ENCODE measurements at regions not wholly inside any gene's neighbourhood (a gene's known extent, or its start where the extent isn't known, plus 50 kb on each side); places are given as distances from the start of the nearest gene placed in this dataset.

DNA sequence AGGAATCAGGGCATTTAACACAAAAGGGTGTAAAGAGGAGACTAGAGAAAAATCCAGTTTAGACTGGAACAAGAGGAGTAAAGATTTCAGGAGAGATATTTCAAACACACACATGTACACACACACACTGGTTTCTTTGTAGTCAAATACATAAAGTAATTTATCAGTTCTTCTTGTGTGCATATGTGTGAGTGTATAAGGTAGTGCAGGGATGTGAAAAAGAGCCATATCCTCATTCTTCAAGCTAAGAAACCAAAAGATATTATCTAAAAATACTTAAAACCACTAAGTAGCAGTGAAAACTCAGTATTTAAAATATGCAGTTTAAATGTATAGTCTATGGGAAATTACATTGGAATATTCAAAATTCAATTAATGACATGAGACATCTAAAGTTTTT, 52.5 kb upstream of the CARD18 start:
- TF ChIP-seq, protein P1, sequence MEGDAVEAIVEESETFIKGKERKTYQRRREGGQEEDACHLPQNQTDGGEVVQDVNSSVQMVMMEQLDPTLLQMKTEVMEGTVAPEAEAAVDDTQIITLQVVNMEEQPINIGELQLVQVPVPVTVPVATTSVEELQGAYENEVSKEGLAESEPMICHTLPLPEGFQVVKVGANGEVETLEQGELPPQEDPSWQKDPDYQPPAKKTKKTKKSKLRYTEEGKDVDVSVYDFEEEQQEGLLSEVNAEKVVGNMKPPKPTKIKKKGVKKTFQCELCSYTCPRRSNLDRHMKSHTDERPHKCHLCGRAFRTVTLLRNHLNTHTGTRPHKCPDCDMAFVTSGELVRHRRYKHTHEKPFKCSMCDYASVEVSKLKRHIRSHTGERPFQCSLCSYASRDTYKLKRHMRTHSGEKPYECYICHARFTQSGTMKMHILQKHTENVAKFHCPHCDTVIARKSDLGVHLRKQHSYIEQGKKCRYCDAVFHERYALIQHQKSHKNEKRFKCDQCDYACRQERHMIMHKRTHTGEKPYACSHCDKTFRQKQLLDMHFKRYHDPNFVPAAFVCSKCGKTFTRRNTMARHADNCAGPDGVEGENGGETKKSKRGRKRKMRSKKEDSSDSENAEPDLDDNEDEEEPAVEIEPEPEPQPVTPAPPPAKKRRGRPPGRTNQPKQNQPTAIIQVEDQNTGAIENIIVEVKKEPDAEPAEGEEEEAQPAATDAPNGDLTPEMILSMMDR (conservative IDR thresholded peaks at IDR 0.05; ENCODE audit: low read depth, low read length) = no peak
- TF ChIP-seq EZH2 (IDR thresholded peaks at IDR 0.05; ENCODE audit: low read length, unreplicated experiment) (no peak), EZH2phosphoT487 (IDR thresholded peaks at IDR 0.05; ENCODE audit: borderline replicate concordance, low read length) (no peak)

All from PC-3 (cell line).